ENCODE measurements at regions not wholly inside any gene's neighbourhood (a gene's known extent, or its start where the extent isn't known, plus 50 kb on each side); places are given as distances from the start of the nearest gene placed in this dataset.

DNA sequence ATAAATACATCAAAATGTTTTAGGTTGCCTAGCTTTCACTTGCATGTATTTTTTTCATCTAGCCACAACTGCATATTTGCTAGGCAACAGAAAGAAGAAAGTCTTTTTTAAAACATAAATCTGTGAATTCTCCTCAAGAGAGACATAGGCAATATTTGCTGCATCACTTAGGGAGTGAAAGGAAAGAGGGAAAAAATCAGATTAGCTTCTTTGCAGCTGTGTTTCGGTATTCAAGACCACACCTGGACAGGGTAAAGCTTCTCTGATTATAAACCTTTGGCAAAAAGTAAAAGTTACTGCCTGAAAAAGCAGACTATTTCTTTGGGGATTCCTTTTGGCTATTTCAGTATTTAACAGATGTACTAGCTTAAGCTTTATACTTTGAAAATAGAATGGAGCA is 280.9 kb upstream of the ZSWIM2 start:
- H3K27me3 Mint-ChIP-seq (ENCODE audit: insufficient read depth, low read depth, poor library complexity), result no peaks in the 10 kb centered on the region

More for the DNA sequence above, 280.9 kb upstream of the ZSWIM2 start:
- Histone ChIP-seq H3K27me3 (ENCODE audit: insufficient read depth) (no peaks in the 10 kb centered on the region), H4K20me1 (replicated peaks; ENCODE audit: insufficient read depth) (no peaks in the 10 kb centered on the region), H3K79me2 (replicated peaks; ENCODE audit: insufficient read depth) (no peaks in the 10 kb centered on the region), H3K4me2 (no peak overlapping the region), H3K4me1 (ENCODE audit: insufficient read depth) (0 out of 2 replicates have a peak, but pooled peaks cover 5% of the 10 kb centered on the region), H3K36me3 (ENCODE audit: insufficient read depth) (no peaks in the 10 kb centered on the region), H2AFZ (no peak overlapping the region), H3K9me2 (ENCODE audit: insufficient read depth) (no peaks in the 10 kb centered on the region), H3F3A (replicated peaks; ENCODE audit: low read depth) (no peaks in the 10 kb centered on the region), H3K4me3 (no peak overlapping the region), H3K27ac (ENCODE audit: low read depth) (no peak overlapping the region)
- no peaks in the 10 kb centered on the region for H3K36me3 Mint-ChIP-seq (ENCODE audit: low read depth)
- H3K27ac Mint-ChIP-seq, result no peak overlapping the region
- DNase-seq (ENCODE audit: low spot score) (no peak), ATAC-seq (no peak)
- TF ChIP-seq, protein P1, sequence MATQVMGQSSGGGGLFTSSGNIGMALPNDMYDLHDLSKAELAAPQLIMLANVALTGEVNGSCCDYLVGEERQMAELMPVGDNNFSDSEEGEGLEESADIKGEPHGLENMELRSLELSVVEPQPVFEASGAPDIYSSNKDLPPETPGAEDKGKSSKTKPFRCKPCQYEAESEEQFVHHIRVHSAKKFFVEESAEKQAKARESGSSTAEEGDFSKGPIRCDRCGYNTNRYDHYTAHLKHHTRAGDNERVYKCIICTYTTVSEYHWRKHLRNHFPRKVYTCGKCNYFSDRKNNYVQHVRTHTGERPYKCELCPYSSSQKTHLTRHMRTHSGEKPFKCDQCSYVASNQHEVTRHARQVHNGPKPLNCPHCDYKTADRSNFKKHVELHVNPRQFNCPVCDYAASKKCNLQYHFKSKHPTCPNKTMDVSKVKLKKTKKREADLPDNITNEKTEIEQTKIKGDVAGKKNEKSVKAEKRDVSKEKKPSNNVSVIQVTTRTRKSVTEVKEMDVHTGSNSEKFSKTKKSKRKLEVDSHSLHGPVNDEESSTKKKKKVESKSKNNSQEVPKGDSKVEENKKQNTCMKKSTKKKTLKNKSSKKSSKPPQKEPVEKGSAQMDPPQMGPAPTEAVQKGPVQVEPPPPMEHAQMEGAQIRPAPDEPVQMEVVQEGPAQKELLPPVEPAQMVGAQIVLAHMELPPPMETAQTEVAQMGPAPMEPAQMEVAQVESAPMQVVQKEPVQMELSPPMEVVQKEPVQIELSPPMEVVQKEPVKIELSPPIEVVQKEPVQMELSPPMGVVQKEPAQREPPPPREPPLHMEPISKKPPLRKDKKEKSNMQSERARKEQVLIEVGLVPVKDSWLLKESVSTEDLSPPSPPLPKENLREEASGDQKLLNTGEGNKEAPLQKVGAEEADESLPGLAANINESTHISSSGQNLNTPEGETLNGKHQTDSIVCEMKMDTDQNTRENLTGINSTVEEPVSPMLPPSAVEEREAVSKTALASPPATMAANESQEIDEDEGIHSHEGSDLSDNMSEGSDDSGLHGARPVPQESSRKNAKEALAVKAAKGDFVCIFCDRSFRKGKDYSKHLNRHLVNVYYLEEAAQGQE (IDR thresholded peaks at IDR 0.05; ENCODE audit: unreplicated experiment), result no peak
- TF ChIP-seq EZH2 (IDR thresholded peaks at IDR 0.05; ENCODE audit: low read depth, unreplicated experiment) (no peak), ZNF462 (CRISPR knock-in tag; IDR thresholded peaks at IDR 0.05) (no peak), STAT1 (IDR thresholded peaks at IDR 0.05; ENCODE audit: unreplicated experiment) (no peak), ZNF114 (CRISPR knock-in tag; IDR thresholded peaks at IDR 0.05) (no peak), NANOG (IDR thresholded peaks at IDR 0.05; ENCODE audit: borderline replicate concordance) (no peak), POLR2AphosphoS5 (IDR thresholded peaks at IDR 0.05; ENCODE audit: low read depth) (no peak), JUNB (IDR thresholded peaks at IDR 0.05; ENCODE audit: unreplicated experiment) (no peak), ETS1 (IDR thresholded peaks at IDR 0.05) (no peak), CREB1 (CRISPR knock-in tag; IDR thresholded peaks at IDR 0.05; ENCODE audit: low read depth) (no peak), ZNF331 (CRISPR knock-in tag; IDR thresholded peaks at IDR 0.05; ENCODE audit: low read depth) (no peak), CTCF (conservative IDR thresholded peaks at IDR 0.05; ENCODE audit: low read depth in 2 of 2) (no peak), EZH2phosphoT487 (IDR thresholded peaks at IDR 0.05; ENCODE audit: unreplicated experiment) (no peak)
- H3K9me3 Mint-ChIP-seq, result no peaks in the 10 kb centered on the region
- H3K4me1 Mint-ChIP-seq, result peaks cover 5% of the 10 kb centered on the region; the same call in 2 of the 3 replicates
- H3K4me3 Mint-ChIP-seq, result no peak overlapping the region

Measured in GM23338 (cell line).